Left ventricle myocardium inferior (tissue), 1 donor: ENCODE measurements at regions not wholly inside any gene's neighbourhood (a gene's known extent, or its start where the extent isn't known, plus 50 kb on each side); places are given as distances from the start of the nearest gene placed in this dataset.

Experiments used
- DNase-seq: peaks from one replicate; pipeline ENCODE4 v3.0.0-alpha.2; 2020
- H3K27ac ChIP-seq: fragments of 200-600 bp; replicated peaks from 2 replicates; pipeline ENCODE4 v1.8.0; 2021
- H3K27me3 ChIP-seq: fragments of 200-600 bp; 2 replicates; pipeline ENCODE4 v1.8.0; 2021; ENCODE audit warnings: low read depth
- H3K36me3 ChIP-seq: fragments of 200-600 bp; 2 replicates; pipeline ENCODE4 v1.8.0; 2021
- H3K4me1 ChIP-seq: fragments of 200-600 bp; 2 replicates; pipeline ENCODE4 v1.8.0; 2021
- H3K4me3 ChIP-seq: fragments of 200-600 bp; 2 replicates; pipeline ENCODE4 v1.8.0; 2021; ENCODE audit warnings: mild to moderate bottlenecking, moderate library complexity
- H3K9me3 ChIP-seq: fragments of 200-600 bp; replicated peaks from 2 replicates; pipeline ENCODE4 v1.8.0; 2021
- CTCF ChIP-seq: fragments of 200-600 bp; IDR thresholded peaks from 2 replicates; pipeline ENCODE4 v1.8.0; 2021; ENCODE audit warnings: antibody characterized with exemption, mild to moderate bottlenecking, borderline replicate concordance
- intact Hi-C: fragments of 100-400 bp; cut with micrococcal nuclease; formaldehyde crosslinking; loops from one replicate; pipeline ENCODE4 v1.11.0; 2022
- donor health status: DM: no; HTN: yes; CAD: no; lungs with severe emphysema.

- intact Hi-C loops = no loop called here
These were observed 133.8 kb downstream of the BARX1 start for GRCh38 chr9:93821307-93821703.

GRCh38 chr9:93820667-93821306 lies 134.4 kb downstream of the BARX1 start:
- H3K36me3 ChIP-seq = no peaks in the 10 kb centered on the region
- DNase-seq = no peak
- peaks cover 99% of the 10 kb centered on the region for H3K27me3 ChIP-seq
- intact Hi-C loops = no loop called here
- H3K4me1 ChIP-seq = no peaks in the 10 kb centered on the region
- H3K9me3 ChIP-seq = peaks cover 11% of the 10 kb centered on the region
- no peak overlapping the region for H3K27ac ChIP-seq
- no peak for TF ChIP-seq CTCF
- H3K4me3 ChIP-seq = no peak overlapping the region

More at GRCh38 chr9:93821307-93821703, 133.8 kb downstream of the BARX1 start:
- H3K4me3 ChIP-seq = no peak overlapping the region
- H3K27ac ChIP-seq = no peak overlapping the region
- peaks cover 99% of the 10 kb centered on the region for H3K27me3 ChIP-seq
- H3K4me1 ChIP-seq = no peaks in the 10 kb centered on the region
- TF ChIP-seq CTCF = no peak
- peaks cover 11% of the 10 kb centered on the region for H3K9me3 ChIP-seq
- H3K36me3 ChIP-seq = no peaks in the 10 kb centered on the region
- DNase-seq = no peak

GRCh38 chr9:93819905-93820304 lies 135.2 kb downstream of the BARX1 start:
- DNase-seq = no peak
- H3K27me3 ChIP-seq = peaks cover 99% of the 10 kb centered on the region
- H3K27ac ChIP-seq = no peak overlapping the region
- no peaks in the 10 kb centered on the region for H3K36me3 ChIP-seq
- peaks cover 11% of the 10 kb centered on the region for H3K9me3 ChIP-seq
- no peak overlapping the region for H3K4me3 ChIP-seq
- no peak for TF ChIP-seq CTCF
- no peaks in the 10 kb centered on the region for H3K4me1 ChIP-seq
- intact Hi-C loops = no loop called here

GRCh38 chr9:93818827-93819472 lies 136.2 kb downstream of the BARX1 start:
- intact Hi-C loops = no loop called here
- no peak for DNase-seq
- no peaks in the 10 kb centered on the region for H3K4me1 ChIP-seq
- peaks cover 11% of the 10 kb centered on the region for H3K9me3 ChIP-seq
- no peak for TF ChIP-seq CTCF
- peaks cover 99% of the 10 kb centered on the region for H3K27me3 ChIP-seq
- H3K27ac ChIP-seq = no peak overlapping the region
- no peak overlapping the region for H3K4me3 ChIP-seq
- H3K36me3 ChIP-seq = no peaks in the 10 kb centered on the region

- Histone ChIP-seq H3K36me3 (no peaks in the 10 kb centered on the region), H3K4me3 (no peak overlapping the region), H3K27me3 (peaks cover 99% of the 10 kb centered on the region), H3K27ac (no peak overlapping the region), H3K9me3 (peaks cover 10% of the 10 kb centered on the region), H3K4me1 (no peaks in the 10 kb centered on the region)
- intact Hi-C loops = no loop called here
- DNase-seq = no peak
- TF ChIP-seq CTCF = no peak
These were observed 136.9 kb downstream of the BARX1 start for GRCh38 chr9:93818237-93818636.
